Ovary (tissue), 3 donors: ENCODE measurements at regions not wholly inside any gene's neighbourhood (a gene's known extent, or its start where the extent isn't known, plus 50 kb on each side); places are given as distances from the start of the nearest gene placed in this dataset.
"Not testable (repeated sequence)": the region's sequence is repeated elsewhere in the genome, so short reads cannot be mapped to it uniquely, and the experiment has no call there.

Experiments
- CTCF ChIP-seq, 3 donors: fragments of 450-650 bp in 2 of 3; fragments of 200-600 bp in 1 of 3; IDR thresholded peaks; one replicate each; pipeline versions ENCODE4 v1.5.1 to v1.8.0; 2016 to 2022; ENCODE audit warnings: antibody characterized with exemption in 3 of 3, mild to moderate bottlenecking in 1 of 3
- POLR2A ChIP-seq: fragments of 450-650 bp; IDR thresholded peaks from one replicate; pipeline ENCODE4 v1.6.1; 2017; ENCODE audit warnings: antibody characterized with exemption, mild to moderate bottlenecking, moderate library complexity
- donor health status: DM: no; HTN: no; CAD: no.

GRCh38 chr2:221984376-221984775 is 314.4 kb downstream of the PAX3 start:
- not testable (repeated sequence) for TF ChIP-seq CTCF (IDR thresholded peaks at IDR 0.05); POLR2A
